ENCODE measurements at regions not wholly inside any gene's neighbourhood (a gene's known extent, or its start where the extent isn't known, plus 50 kb on each side); places are given as distances from the start of the nearest gene placed in this dataset.

DNA sequence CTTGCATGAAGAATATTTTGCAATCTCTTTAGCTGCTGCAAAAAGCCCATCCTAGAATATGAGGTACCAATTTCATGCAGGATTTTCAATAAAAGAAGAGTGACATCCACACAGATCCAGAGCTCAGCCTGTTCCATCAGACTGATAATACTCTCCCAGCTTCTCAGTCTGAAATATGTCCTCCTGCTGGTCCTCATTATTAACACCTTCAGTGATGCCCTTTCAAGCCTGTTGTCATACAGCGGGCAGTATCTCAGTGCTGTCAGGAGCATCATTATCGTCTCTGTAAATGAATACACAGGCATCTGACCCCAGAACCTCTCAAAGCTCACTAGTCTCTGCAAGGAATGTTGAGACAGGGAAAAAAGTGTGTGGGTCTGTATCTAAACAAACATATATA is 1387.8 kb downstream of the OTOL1 start:
- Histone ChIP-seq H3K4me3 (no peak overlapping the region), H3K36me3 (no peaks in the 10 kb centered on the region), H3K4me1 (no peaks in the 10 kb centered on the region), H3K9me3 (no peaks in the 10 kb centered on the region), H3K27ac (no peak overlapping the region), H3K27me3 (no peaks in the 10 kb centered on the region)
- TF ChIP-seq POLR2AphosphoS5 (IDR thresholded peaks at IDR 0.05): no peak
- TF ChIP-seq, protein P1, sequence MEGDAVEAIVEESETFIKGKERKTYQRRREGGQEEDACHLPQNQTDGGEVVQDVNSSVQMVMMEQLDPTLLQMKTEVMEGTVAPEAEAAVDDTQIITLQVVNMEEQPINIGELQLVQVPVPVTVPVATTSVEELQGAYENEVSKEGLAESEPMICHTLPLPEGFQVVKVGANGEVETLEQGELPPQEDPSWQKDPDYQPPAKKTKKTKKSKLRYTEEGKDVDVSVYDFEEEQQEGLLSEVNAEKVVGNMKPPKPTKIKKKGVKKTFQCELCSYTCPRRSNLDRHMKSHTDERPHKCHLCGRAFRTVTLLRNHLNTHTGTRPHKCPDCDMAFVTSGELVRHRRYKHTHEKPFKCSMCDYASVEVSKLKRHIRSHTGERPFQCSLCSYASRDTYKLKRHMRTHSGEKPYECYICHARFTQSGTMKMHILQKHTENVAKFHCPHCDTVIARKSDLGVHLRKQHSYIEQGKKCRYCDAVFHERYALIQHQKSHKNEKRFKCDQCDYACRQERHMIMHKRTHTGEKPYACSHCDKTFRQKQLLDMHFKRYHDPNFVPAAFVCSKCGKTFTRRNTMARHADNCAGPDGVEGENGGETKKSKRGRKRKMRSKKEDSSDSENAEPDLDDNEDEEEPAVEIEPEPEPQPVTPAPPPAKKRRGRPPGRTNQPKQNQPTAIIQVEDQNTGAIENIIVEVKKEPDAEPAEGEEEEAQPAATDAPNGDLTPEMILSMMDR (IDR thresholded peaks at IDR 0.05): no peak
- no peak for TF ChIP-seq POLR2A (IDR thresholded peaks at IDR 0.05)
- TF ChIP-seq EP300 (IDR thresholded peaks at IDR 0.05): no peak
- no peak for DNase-seq
- WGBS, 5 donors: 58 to 70% (median 69%) methylated on average over 2 of the region's 2 CpGs; no CpG with 5 or more reads in 2 of the 5 donors
- intact Hi-C loops (cut with DNase I; ENCODE audit: low total_unique reads): no loop called here

DNA sequence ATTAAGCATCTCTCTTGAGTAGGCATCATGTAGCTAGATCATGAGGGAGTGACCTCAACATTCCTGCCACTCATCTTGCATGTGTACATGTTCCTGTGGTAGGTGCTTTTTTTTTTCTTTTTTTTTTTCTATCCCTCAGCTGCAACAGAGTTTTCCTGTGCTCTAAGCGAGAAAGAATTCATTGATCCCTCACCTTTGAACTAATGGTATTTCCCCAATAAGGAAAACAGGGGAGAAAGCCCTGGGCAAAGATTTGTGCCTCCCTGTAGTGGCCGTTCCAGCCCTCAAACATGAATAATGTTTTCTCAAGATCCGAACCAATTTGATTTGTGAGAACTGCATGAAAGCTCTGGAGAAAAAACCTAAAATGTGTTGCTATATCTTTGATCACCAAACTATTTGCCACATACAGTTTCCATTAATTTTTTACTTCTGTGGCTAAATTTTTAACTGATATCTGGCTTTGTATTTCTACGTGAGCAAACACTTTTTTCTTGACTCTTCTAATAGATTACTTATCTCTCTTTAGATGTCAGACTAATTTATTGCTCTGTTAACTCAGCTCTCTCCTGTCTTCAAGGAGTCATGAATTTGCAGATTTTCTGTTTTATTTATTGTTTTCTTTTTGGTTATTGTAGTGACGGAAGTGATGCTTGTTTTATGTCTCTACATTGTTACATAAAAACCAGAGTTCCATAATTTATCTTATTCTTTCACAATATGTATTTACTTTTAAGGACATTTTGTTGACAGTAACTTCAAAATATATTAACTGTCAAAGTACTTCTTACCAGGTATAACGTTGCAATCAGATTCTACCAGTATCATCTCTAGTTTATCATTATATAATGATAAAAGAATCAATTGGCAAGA is 1396.5 kb downstream of the OTOL1 start:
- intact Hi-C loops (cut with DNase I; ENCODE audit: low total_unique reads): no loop called here

DNA sequence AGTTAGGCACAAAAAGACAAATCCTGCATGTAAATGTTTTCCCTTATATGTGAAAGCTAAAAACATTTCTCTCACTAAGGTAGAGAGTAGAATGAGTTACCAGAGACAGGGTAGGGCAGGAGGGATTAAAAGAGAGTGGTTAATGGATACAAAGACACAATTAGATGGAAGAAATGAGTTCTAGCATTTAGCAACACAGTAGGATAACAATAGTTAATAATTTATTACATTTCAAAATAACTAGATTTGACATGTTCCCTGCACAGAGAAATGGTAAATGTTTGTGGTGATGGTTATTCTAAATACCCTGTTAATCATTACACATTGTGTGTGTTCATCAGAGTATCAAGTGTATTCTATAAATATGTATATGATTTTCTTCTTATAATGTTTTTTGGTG is 1400.7 kb downstream of the OTOL1 start:
- Histone ChIP-seq H3K4me3 (no peak overlapping the region), H3K36me3 (no peaks in the 10 kb centered on the region), H3K27me3 (no peaks in the 10 kb centered on the region), H3K4me1 (no peaks in the 10 kb centered on the region), H3K9me3 (no peaks in the 10 kb centered on the region), H3K27ac (no peak overlapping the region)
- intact Hi-C loops (cut with DNase I; ENCODE audit: low total_unique reads): no loop called here
- DNase-seq: no peak
- TF ChIP-seq EP300 (IDR thresholded peaks at IDR 0.05) (no peak), POLR2AphosphoS5 (IDR thresholded peaks at IDR 0.05) (no peak), POLR2A (IDR thresholded peaks at IDR 0.05) (no peak)
- TF ChIP-seq, protein P1 (IDR thresholded peaks at IDR 0.05): no peak

More for the DNA sequence above, 1396.5 kb downstream of the OTOL1 start:
- DNase-seq: no peak
- Histone ChIP-seq H3K36me3 (no peaks in the 10 kb centered on the region), H3K4me1 (no peaks in the 10 kb centered on the region), H3K9me3 (peaks cover 0 to 6% (median 0%) of the 10 kb centered on the region in 4 donors), H3K4me3 (no peak overlapping the region), H3K27ac (no peak overlapping the region), H3K27me3 (no peaks in the 10 kb centered on the region)
- WGBS, 5 donors: 25 to 41% (median 38%) methylated on average over 6 of the region's 6 CpGs; no CpG with 5 or more reads in 2 of the 5 donors
- TF ChIP-seq POLR2AphosphoS5 (IDR thresholded peaks at IDR 0.05): no peak

DNA sequence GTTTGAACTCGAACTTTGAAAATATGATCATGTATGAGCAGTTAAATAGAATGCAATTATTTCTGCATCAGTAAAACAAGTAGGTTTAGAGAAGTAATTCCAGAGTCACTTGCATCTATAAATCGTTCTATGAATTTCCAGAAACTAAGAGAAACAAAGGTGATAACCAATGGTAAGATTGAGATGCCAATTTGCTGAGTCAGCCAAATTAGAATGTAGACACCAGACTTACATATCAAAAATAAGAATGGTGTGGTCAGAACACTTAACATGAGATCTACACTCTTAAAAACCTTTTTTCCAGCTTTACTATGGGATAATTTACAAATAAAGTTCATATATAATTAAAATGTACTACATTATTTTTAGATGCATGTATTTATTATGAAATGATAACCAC is 1435.9 kb downstream of the OTOL1 start:
- Histone ChIP-seq H3K9me3 (no peaks in the 10 kb centered on the region), H3K27me3 (no peaks in the 10 kb centered on the region), H3K4me1 (no peaks in the 10 kb centered on the region), H3K36me3 (no peaks in the 10 kb centered on the region), H3K4me3 (no peak overlapping the region), H3K27ac (no peak overlapping the region)
- no peak for DNase-seq
- intact Hi-C loops (cut with DNase I; ENCODE audit: low total_unique reads): no loop called here
- WGBS, 5 donors: 53 to 72% (median 63%) methylated on average over 2 of the region's 2 CpGs
- TF ChIP-seq POLR2A (IDR thresholded peaks at IDR 0.05): no peak
- TF ChIP-seq, protein P1 (IDR thresholded peaks at IDR 0.05): no peak

DNA sequence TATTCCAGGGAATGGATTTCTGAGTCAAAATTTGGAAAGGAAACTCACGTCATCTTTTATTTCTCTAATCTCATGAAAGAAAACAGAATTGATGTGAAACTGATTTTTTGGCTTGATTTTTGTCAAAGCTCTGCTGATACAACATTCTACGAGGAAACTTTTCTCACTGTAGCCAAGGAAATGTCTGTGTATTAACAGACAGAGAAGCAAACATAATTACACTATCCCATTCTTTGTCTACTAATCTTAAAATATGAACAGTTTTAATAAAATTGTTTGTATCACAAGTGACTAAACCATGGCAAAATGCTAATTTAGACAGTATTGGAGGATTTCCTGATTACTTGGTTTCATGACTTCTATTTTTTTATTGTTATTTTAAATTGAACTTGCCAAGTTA is 1437.0 kb downstream of the OTOL1 start:
- no peak overlapping the region for H3K27ac ChIP-seq
- no peak for TF ChIP-seq EP300 (IDR thresholded peaks at IDR 0.05)
- no peak for TF ChIP-seq POLR2A (IDR thresholded peaks at IDR 0.05)
- TF ChIP-seq, protein P1 (IDR thresholded peaks at IDR 0.05): no peak
- no peak for TF ChIP-seq POLR2AphosphoS5 (IDR thresholded peaks at IDR 0.05)
- WGBS, 5 donors: 45 to 73% (median 59%) methylated on average over 2 of the region's 2 CpGs

More for the DNA sequence above, 1437.0 kb downstream of the OTOL1 start:
- Histone ChIP-seq H3K4me3 (no peak overlapping the region), H3K27me3 (no peaks in the 10 kb centered on the region), H3K36me3 (no peaks in the 10 kb centered on the region), H3K9me3 (no peaks in the 10 kb centered on the region), H3K4me1 (no peaks in the 10 kb centered on the region)
- DNase-seq: peak in 1 of 2 donors; percentile 24
- intact Hi-C loops (cut with DNase I; ENCODE audit: low total_unique reads): no loop called here
